HG03175 (cell line): ENCODE measurements at regions not wholly inside any gene's neighbourhood (a gene's known extent, or its start where the extent isn't known, plus 50 kb on each side); places are given as distances from the start of the nearest gene placed in this dataset.
A peak's percentile ranks its signal among the peaks of the same experiment; 100 is the strongest.

Source experiments
- ATAC-seq: cut with Tn5 transposase; IDR thresholded peaks from one replicate; pipeline ENCODE4 v1.9.1; 2021; ENCODE audit warnings: mild to moderate bottlenecking, moderate library complexity; ENCODE audit not compliant: unreplicated experiment

DNA sequence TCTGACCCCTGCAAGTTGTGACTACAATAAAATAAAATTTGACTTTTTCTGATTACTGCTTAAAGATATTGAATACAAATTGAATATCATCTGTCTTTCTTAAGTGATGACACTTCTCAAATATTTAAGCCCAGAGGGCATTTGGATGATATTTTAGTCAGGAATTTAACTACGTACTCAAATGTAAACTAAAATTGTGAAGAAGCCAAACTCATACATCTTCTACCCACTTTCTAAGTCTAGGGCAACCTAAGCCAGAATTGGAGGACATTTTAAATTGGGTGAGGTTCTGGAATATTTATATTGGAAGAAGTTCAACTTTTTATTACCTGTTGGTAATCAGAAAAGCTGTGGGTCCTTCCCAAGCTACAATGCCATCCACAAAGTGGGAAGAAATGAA is 149.1 kb upstream of the WDR11 start:
- ATAC-seq: no peak

DNA sequence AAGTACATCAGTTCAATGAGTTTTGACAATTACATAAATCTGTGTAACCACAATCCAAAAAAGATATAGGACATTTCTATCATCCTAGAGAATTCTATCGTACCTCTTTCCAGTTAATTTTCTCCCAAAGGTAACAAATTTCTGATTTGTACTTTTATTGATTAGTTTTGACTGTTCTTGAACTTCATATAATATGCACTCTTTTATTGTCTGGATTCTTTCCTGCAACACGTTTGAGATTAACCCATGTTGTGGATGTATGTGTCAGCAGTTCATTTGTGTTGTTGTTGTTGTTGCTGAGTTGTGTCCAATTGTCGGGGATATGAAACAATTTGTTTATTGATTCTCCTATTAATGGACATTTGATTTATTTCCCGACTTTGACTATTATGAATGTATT is 145.9 kb upstream of the WDR11 start:
- ATAC-seq: no peak

DNA sequence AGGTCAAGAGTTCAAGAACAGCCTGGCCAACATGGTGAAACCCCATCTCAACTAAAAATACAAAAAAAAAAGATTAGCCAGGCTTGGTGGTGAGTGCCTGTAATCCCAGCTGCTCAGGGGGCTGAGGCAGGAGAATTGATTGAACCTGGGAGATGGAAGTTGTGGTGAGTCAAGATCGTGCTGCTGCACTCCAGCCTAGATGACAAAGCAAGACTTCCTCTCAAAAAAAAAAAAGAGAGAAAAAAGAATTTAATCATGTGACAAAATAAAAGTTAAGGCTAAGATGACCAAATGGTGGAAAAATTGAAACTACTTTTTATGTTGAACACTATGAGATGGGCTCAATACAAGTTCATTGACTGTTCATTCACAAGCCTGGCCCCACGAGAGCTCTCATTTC is 141.1 kb upstream of the WDR11 start:
- ATAC-seq: no peak

DNA sequence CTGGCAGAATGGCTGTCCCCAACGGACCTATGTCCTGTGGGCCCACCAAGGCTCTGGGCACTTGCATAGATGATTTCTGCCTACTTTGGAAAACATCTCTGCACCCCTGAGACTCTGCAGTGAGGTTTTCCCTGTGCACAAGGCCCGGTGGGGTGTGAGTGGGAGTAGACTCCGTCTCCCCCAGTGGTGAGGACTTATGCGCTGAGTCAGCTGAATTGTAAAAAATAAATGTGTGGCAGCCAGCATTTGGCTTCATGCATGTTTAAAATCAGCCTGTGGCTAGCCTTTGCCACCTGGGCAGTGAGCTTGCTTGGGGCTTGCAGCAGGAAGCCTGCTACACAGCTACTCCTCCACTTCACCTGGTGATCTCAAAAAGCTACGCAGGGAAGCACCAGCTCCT is 139.3 kb upstream of the WDR11 start:
- no peak for ATAC-seq

DNA sequence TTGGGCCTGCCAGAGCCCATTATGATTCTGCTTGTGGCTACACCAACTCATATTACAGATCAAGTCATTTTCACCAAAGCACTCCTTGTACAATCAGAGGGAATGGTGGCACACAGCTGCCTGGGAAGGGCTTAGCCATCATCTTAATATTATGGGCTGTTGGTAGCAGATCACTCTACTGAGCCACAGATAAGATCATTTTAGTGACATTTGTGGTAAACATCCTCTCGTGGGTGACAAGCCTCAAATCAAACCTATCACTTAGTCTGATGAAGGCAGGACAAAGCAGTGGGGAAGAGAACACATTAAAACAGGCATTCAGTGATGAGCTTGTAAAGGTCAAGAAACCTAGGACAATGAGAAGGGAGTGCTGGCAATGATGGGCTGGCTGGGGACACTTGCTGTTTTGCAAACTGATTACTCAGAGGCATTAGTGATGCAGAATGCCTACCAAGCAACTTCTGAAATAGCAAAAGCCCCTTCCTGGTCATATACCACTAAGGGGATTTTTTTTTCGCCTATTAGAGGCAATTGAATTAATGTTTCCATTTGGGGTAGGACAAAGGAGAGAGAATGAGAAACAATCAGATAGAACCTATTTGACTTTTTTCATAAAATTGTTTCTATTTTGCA is 137.5 kb upstream of the WDR11 start:
- ATAC-seq: no peak

DNA sequence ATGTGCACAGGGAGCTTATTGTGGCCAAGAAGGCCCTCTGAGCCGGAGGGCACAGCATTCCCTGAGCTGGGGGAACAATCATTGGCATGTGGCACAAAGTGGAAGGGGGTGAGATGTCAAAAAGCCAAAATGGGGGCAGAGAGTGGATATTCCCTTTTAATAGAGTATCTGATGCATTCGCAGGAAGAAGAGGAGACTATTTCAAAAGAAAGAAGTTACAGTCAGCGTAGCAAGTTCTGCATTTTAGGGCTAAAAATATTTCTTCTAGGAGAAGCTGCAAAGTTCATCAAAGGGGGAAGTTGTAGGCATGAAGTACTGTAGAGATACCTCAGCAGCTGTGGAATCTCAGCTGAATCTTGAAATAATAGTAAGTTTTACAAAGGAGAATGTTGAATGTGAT is 136.0 kb upstream of the WDR11 start:
- no peak for ATAC-seq

DNA sequence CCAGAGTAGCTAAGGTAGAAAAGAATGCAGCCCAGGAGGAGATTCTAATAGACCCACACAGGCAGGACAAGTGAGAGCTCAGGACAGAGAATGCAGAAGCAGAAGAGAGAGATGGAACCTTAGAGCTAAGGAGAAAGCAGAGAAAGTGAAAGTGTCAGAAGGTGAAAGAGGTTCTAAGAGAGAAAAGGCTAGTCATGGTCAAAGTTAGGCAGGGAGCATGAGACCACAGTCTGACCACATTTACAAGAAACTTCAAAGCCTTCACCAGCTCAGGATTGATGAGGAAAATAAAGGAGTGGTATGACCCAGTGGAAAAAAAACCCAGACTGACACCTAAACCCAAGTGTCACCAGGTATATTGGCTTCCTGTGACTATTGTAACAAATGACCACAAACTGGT is 131.8 kb upstream of the WDR11 start:
- peak; percentile 73 for ATAC-seq

DNA sequence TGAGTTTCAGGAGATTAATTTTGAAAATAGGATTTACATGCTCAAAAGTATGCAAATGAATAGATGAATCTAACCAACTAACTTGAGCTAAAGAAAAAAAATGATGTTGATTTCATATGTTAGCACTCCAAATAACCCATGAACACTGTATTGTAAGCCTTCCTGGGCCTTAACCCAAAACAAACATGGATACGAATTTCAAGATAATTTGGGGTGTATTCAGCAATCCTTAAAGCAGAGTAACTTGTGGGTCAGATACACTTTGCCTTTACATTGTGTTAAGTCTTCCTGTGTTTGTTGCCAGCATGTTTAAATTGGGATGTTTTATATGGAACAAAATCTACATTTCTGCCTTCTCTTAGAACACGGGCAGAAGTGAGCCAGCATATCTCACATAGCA is 124.2 kb upstream of the WDR11 start:
- no peak for ATAC-seq

DNA sequence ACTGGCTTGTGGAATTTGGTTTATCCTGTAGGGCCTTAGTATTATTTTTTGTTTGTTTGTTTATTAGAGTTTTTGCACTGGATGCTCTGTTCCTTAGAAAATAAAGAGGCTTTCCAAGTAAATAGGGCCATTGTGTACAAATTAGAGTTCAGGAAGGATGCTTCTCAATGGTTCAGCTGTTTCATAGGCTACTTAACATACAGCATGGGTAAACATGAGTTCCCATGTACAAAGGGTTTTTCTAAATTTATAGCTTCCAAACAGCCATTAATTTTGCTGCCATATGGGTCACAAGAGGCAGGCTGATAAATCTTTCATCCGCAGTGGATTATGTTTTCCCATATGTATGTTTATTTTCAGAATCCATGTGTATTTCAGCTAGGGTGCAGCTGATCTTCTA is 121.6 kb upstream of the WDR11 start:
- ATAC-seq: no peak

DNA sequence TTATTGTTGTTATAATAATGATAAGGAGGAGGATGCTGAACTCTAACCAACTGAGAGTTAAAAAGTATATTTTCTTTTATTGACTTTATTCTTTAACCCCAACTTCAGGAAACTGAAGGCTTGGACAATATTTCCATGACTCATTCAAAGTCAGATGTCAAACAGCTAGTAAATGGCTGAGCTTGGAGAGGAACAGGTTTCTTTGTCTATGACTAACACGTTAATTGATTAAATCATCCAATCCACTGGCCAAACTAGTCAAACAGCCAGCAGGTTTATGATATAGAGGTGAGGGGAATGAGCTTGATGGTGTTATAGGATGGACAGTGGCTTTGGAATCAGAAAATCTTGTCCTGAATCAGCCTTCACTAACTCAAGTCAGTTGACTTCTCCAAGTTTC is 119.1 kb upstream of the WDR11 start:
- ATAC-seq: no peak

DNA sequence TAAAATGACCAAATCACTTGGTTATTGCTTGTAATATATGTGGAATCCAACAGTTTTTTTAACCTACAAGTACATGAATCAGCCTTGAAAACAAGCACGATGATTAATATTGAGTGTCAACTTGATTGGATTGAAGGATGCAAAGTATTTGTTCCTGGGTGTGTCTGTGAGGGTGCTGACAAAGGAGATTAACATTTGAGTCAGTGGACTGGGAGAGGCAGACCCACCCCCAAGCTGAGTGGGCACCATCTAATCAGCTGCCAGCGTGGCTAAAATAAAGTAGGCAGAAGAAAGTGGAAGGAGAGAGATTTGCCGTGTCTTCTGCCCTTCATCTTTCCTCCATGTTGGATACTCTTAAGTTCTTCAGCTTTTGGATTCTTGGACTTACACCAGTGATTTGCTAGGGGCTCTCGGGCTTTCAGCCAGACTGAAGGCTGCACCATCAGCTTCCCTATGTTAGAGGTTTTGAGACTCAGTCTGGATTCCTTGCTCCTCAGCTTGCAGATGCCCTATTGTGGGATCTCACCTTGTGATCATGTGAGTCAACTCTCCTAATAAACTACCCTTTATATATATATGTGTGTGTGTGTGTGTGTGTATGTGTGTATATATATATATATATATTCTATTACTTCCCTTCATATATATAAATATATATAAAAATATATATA is 118.4 kb upstream of the WDR11 start:
- no peak for ATAC-seq

DNA sequence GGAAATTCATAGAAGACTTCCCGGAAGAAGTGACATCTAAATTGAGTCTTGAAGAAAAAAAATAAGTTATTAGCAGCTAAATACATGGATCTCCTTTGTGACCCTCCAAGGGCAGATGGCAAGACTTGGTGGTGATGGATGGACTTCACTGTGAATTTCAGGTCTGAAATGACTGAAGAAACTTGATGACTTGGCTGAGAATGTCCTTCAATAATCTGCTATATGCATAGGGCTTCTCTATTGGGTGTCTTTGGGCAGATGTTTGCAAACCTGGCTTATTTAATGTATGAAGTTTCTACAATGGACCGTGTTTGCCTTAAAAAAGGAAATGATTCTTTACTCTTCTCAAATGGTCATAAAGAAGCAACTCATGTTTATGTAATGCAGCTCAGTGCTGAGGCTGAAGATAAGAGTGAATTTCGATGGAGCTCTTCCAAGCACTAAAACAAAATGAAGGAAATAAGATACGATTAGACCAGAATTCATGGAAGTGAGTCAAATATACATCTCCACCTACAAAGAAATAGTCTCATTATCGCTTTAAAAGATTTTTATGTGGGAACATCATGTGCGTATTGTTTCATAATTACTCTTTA is 116.6 kb upstream of the WDR11 start:
- no peak for ATAC-seq

DNA sequence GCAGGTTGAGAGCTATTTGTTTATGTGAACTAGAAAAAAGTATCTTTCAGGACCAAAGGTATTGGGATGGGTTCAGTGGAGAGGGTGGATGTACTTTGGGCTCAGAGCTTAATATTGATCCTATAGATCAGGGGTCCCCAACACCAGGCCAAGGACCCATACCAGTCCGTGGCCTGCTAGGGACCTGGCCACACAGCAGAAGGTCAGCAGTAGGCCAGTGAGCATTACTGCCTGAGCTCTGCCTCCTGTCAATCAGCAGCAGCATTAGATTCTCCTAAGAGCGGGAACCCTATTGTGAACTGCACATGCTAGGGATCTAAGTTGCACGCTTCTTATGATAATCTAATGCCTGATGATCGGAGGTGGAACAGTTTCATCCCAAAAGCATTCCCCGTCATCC is 115.8 kb upstream of the WDR11 start:
- ATAC-seq: no peak

DNA sequence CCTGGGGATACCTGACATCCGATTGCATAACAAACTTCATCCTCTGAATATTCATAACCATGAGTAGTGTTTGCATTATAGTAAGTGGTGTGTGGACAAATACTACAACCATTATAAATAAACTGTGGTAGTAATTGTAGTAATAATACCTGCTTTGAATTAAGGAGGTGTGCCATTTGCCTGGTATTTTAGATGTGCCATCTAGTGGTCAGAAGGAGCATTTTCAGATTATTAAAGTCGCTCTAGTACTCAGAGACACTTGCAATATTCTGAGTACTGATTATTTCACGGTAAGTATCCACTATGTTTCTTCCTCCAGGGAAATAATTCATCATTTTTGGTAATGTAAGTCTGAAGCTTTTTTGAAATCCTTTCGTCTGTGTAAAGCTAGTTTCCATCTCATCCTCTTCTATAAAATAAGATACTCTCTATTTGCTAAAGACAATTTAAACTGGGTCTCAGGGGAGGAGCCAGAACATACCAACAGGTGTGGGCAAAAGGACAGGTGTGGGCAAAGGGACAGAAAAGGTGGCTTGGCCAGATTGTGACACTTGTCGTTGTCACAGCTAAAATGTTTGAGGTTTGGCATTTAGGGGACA is 115.3 kb upstream of the WDR11 start:
- no peak for ATAC-seq

DNA sequence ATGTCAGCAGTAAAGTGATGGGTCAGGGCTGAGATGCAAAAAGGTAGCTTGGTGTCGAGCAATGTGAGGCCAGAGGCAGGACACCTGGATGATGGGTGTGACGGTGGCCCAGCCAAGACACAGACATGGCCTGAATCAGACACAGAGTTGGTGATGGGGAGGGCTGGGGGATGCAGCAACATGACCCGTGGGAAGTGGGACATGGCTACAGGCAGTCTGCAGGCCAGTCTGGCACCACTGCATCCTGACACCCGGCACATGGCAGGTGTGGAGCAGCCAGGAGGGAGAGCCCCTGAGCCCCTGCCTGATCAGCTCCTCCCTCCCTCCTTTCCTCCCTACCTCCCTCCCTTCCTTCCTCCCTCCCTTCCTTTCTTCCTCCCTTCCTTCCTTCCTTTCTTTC is 114.8 kb upstream of the WDR11 start:
- ATAC-seq: no peak

DNA sequence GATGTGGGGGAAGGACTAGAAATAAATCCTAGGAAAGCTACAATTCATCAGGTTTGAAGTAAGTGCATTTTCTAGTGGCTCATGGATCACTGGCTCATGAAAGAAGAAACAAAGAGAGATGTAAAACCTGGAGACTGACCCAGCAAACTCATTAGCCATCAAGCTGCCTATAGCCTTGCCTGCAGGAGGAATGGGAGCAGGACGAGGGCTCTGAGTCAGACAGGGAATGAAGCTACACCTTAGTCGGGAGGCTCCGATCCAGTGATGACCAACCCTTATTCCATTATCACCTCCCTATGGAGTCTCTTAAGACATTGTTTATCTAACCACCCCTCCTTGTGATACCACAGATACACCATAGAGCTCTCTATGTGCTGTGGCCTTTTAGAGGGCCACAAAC is 112.5 kb upstream of the WDR11 start:
- no peak for ATAC-seq

DNA sequence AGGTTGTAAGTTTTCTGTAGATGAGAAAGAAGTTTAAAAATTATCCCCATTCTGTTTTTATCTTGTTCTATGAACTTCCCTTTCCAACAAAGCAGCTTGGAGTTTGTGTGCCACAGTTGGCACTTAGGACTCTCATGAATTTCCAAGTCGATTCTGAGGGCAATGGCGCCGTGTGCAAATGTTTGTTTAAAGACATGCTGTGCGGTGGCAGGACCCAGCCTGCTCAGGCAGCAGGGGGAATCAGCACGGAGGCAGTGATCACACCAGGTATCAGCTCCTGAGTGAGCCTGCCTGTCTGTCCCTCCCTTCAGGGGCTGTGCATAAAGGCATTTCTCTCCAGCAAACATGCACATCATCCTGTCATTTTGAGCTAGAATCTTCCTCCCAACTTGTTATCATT is 109.8 kb upstream of the WDR11 start:
- ATAC-seq: no peak

DNA sequence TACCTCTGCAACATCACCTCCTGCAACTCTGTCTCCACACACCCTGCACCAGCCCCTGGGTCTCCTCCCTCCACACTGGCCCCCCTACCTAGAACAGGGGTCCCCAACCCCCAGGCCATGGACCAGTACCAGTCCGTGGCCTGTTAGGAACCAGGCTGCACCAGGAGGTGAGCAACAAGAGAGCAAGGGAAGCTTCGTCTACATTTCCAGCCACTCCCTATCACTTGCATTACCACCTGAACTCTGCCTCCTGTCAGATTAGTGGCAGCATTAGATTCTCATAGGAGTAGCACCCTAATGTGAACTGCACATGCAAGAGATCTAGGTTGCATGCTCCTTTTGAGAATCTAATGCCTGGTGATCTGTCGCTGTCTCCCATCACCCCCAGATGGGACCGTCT is 108.8 kb upstream of the WDR11 start:
- ATAC-seq: no peak

DNA sequence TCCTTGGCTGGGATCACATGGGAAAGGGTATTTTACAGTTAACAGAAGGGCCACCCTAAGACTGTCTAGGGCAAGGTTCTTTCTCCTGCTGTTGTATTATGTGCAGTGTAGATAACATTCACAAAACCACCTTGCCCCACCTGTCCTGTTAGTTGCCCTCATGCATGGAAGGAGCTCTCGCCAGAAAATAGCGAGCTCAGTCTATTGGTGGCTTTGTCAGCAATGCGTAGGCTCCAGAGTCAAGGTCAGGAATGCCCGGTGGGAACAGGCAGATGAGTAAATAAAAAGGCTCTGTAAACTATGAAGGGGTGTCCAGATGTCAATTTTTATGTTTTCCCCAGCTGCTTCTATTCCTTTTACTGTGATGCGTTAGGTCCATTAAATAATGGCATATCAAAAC is 107.1 kb upstream of the WDR11 start:
- ATAC-seq: no peak

DNA sequence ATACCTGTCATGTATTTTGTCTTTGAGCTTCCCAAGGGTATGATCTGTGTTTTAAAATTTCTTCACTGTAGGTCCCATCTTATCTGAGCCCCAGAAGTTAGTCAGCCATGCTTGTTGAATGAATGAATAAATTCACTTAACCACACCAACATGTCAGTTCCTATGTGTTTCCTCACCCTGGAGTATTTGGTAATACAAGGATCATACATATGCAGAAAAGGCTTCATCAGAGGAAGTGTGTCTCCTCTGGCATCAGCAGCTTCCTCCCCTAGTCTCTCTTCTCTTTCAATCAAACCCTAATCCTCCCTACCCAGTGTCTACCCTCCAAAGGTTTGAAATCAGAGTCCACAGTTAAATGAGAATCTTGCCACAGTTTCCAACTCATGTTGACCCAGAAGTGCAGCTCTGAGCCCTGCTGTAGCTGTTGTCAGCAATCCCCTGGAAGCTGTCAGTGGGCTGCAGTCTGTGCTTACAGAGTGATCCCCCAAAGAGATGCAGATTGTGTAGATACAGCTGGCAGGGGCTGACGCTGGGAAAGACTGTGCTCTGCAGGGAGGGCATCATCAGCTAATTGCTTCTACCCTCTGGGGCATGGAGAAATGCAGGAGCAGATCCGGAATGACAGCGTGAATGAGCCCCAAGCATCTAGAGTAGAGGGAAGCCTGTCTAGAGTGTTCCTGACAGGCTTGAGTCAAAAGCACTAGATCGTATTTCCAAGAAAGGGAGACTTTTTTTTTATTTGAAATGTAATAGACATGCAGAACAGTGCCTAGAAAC is 105.0 kb upstream of the WDR11 start:
- no peak for ATAC-seq

DNA sequence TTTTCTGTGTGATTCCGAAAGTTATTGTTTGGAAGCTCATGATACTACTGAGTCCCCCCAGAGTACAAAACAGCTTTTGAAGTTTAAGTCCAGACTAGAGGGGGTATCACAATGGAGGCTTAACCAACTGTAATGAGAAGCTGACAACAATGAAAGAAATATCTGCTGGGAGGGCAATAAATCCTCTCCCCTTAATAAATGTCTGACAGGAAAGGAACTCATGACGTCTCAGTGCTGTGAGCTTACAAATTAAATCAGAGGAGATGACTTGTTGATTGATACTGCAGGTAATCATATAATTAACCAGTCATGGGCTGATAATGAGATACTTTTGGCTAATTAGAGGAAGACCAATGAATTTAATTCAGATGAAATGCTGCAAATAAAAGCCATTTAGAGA is 102.6 kb upstream of the WDR11 start:
- no peak for ATAC-seq

DNA sequence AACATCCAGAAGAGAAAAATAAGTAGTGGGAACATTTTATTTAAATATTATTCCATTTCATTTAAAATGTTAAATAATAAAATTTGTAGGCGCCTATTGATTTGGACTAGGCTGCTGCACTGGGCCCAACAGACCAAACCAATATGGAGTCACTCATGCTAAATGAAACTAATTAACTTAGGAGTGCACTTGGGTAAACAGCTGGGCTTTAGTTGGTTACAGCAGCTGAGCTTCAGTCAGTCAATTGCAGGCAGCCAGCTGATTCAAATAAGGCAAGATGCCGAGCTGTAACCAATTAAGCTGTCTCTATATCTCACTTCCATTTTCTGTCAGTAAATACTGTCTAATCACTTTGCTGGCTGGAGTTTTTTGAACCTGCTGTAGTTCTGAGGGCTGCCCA is 102.1 kb upstream of the WDR11 start:
- ATAC-seq: no peak
